Epidermal melanocyte (primary cell): ENCODE measurements at regions not wholly inside any gene's neighbourhood (a gene's known extent, or its start where the extent isn't known, plus 50 kb on each side); places are given as distances from the start of the nearest gene placed in this dataset.

ENCODE experiments used
- DNase-seq: peaks from one replicate; pipeline ENCODE4 v3.0.0; 2011; ENCODE audit warnings: low spot score; ENCODE audit not compliant: insufficient read length

GRCh38 chr7:88700725-88701124 is 58.8 kb upstream of the ZNF804B start:
- no peak for DNase-seq

GRCh38 chr7:88694207-88694606 is 65.3 kb upstream of the ZNF804B start:
- DNase-seq, result no peak

GRCh38 chr7:88693131-88693530 is 66.4 kb upstream of the ZNF804B start:
- no peak for DNase-seq

GRCh38 chr7:88692493-88692892 is 67.0 kb upstream of the ZNF804B start:
- no peak for DNase-seq

- no peak for DNase-seq
Measured at GRCh38 chr7:88689821-88690220, 69.7 kb upstream of the ZNF804B start.

- no peak for DNase-seq
Measured at GRCh38 chr7:88688222-88688621, 71.3 kb upstream of the ZNF804B start.

GRCh38 chr7:88686468-88687229 is 72.9 kb upstream of the ZNF804B start:
- no peak for DNase-seq

GRCh38 chr7:88681682-88682081 is 77.8 kb upstream of the ZNF804B start:
- DNase-seq, result no peak

- DNase-seq, result no peak
Measured at GRCh38 chr7:88670536-88670935, 89.0 kb upstream of the ZNF804B start.

GRCh38 chr7:88669913-88670312 is 89.6 kb upstream of the ZNF804B start:
- no peak for DNase-seq

GRCh38 chr7:88668591-88668990 is 90.9 kb upstream of the ZNF804B start:
- no peak for DNase-seq

GRCh38 chr7:88666626-88667025 is 92.9 kb upstream of the ZNF804B start:
- no peak for DNase-seq

GRCh38 chr7:88665892-88666514 is 93.5 kb upstream of the ZNF804B start:
- no peak for DNase-seq

GRCh38 chr7:88664630-88665233 is 94.8 kb upstream of the ZNF804B start:
- no peak for DNase-seq

GRCh38 chr7:88661921-88662320 is 97.6 kb upstream of the ZNF804B start:
- DNase-seq, result no peak

GRCh38 chr7:88647825-88648224 is 111.7 kb upstream of the ZNF804B start:
- no peak for DNase-seq

- no peak for DNase-seq
Measured at GRCh38 chr7:88638583-88638982, 120.9 kb upstream of the ZNF804B start.

GRCh38 chr7:88637795-88638194 is 121.7 kb upstream of the ZNF804B start:
- DNase-seq, result no peak

GRCh38 chr7:88635149-88635548 is 124.4 kb upstream of the ZNF804B start:
- DNase-seq, result no peak

- DNase-seq, result no peak
Measured at GRCh38 chr7:88629559-88629958, 129.9 kb upstream of the ZNF804B start.

GRCh38 chr7:88628363-88629085 is 131.0 kb upstream of the ZNF804B start:
- DNase-seq, result peak; percentile 25

GRCh38 chr7:88617185-88617584 is 142.3 kb upstream of the ZNF804B start:
- DNase-seq, result no peak
